ENCODE measurements at regions not wholly inside any gene's neighbourhood (a gene's known extent, or its start where the extent isn't known, plus 50 kb on each side); places are given as distances from the start of the nearest gene placed in this dataset.

- TF ChIP-seq, protein P1, sequence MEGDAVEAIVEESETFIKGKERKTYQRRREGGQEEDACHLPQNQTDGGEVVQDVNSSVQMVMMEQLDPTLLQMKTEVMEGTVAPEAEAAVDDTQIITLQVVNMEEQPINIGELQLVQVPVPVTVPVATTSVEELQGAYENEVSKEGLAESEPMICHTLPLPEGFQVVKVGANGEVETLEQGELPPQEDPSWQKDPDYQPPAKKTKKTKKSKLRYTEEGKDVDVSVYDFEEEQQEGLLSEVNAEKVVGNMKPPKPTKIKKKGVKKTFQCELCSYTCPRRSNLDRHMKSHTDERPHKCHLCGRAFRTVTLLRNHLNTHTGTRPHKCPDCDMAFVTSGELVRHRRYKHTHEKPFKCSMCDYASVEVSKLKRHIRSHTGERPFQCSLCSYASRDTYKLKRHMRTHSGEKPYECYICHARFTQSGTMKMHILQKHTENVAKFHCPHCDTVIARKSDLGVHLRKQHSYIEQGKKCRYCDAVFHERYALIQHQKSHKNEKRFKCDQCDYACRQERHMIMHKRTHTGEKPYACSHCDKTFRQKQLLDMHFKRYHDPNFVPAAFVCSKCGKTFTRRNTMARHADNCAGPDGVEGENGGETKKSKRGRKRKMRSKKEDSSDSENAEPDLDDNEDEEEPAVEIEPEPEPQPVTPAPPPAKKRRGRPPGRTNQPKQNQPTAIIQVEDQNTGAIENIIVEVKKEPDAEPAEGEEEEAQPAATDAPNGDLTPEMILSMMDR (IDR thresholded peaks at IDR 0.05; ENCODE audit: control extremely low read depth in 1 of 3, insufficient read depth in 1 of 3, low read depth in 1 of 3, low read length in 3 of 3): no peak
- TF ChIP-seq RFX5 (IDR thresholded peaks at IDR 0.05; ENCODE audit: borderline replicate concordance, low read depth, low read length): no peak
- TF ChIP-seq TCF12 (IDR thresholded peaks at IDR 0.05; ENCODE audit: low read depth, low read length): no peak
- no peak for TF ChIP-seq ATF2 (IDR thresholded peaks at IDR 0.05; ENCODE audit: low read length)
Observed at GRCh38 chr9:38274800-38275199, 117.7 kb upstream of the ALDH1B1 start (continued).

All from H1 (cell line).